ENCODE measurements at regions not wholly inside any gene's neighbourhood (a gene's known extent, or its start where the extent isn't known, plus 50 kb on each side); places are given as distances from the start of the nearest gene placed in this dataset.

DNA sequence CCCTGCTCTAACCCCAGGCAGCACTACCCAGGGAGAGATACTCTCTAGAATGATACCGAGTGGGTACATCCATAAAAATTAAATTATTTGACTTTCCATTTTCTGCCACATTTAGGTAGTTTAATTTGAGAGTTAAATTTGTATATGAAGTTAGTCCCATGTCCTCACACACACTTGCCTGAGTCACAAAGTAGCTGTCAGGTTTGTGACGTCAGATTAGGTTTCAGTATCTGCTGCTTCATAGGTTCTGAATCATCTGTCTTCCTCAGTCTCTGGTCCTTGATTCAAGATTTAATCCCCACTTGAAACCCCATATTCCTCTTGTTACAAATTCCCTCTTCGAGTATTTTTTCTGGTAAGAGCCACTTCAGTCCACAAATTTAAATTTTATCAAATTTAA, 738.6 kb upstream of the FAM98A start:
- TF ChIP-seq CTCF (IDR thresholded peaks at IDR 0.05), result no peak
- no peak for TF ChIP-seq POLR2A (IDR thresholded peaks at IDR 0.05)

Data from tibial nerve (tissue), 3 donors.